ENCODE measurements at regions not wholly inside any gene's neighbourhood (a gene's known extent, or its start where the extent isn't known, plus 50 kb on each side); places are given as distances from the start of the nearest gene placed in this dataset.

GRCh38 chr14:76696791-76697190 lies 64.5 kb upstream of the VASH1 start:
- TF ChIP-seq CTCF (IDR thresholded peaks at IDR 0.05): no peak
- no peak for TF ChIP-seq POLR2A (IDR thresholded peaks at IDR 0.05)

Data from adrenal gland (tissue), 5 donors.